ENCODE measurements at regions not wholly inside any gene's neighbourhood (a gene's known extent, or its start where the extent isn't known, plus 50 kb on each side); places are given as distances from the start of the nearest gene placed in this dataset.
A peak's percentile ranks its signal among the peaks of the same experiment; 100 is the strongest.

DNA sequence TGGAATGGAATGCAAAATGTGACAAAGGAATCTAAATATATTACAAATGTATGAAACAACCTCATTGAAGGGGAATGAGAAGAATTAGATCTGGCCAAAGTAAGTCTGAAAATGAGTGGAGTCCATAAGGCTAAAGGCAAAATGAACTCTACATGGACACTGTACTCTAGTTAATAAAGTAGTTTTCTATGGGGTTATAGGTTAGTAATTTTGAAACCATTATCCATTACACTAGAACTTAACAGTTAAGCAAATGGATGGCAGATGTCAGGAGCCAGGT is 222.1 kb downstream of the NUAK1 start:
- Histone ChIP-seq H3K27me3 (ENCODE audit: control insufficient read depth, insufficient read depth, low read length) (no peaks in the 10 kb centered on the region), H3K27ac (ENCODE audit: insufficient read depth, low read length) (no peak overlapping the region), H3K36me3 (ENCODE audit: control insufficient read depth, insufficient read depth, low read length) (no peaks in the 10 kb centered on the region), H3K9ac (ENCODE audit: insufficient read depth, low read length) (no peak overlapping the region), H3K79me2 (ENCODE audit: control insufficient read depth, insufficient read depth, low read length) (no peaks in the 10 kb centered on the region), H2AFZ (ENCODE audit: low read length) (no peak overlapping the region), H4K20me1 (ENCODE audit: control insufficient read depth, extremely low read depth, insufficient read depth, low read length) (no peaks in the 10 kb centered on the region), H3K9me3 (ENCODE audit: control insufficient read depth, insufficient read depth, low read depth, low read length) (no peaks in the 10 kb centered on the region), H3K4me3 (replicated peaks in 1 of 4; ENCODE audit: control extremely low read depth in 1 of 4, insufficient read depth in 1 of 4, low read depth in 3 of 4, low read length in 4 of 4) (no peak overlapping the region), H3K4me2 (ENCODE audit: extremely low read depth, insufficient read depth, low read length) (no peak overlapping the region), H3K4me1 (ENCODE audit: control insufficient read depth, extremely low read depth, insufficient read depth, low read length) (no peaks in the 10 kb centered on the region)
- DNase-seq (ENCODE audit: low read depth in 2 of 2): peak in 1 of 2 donors; percentile 59
- TF ChIP-seq EZH2 (IDR thresholded peaks at IDR 0.05; ENCODE audit: low read length, missing control alignments): no peak
- TF ChIP-seq, protein P1, sequence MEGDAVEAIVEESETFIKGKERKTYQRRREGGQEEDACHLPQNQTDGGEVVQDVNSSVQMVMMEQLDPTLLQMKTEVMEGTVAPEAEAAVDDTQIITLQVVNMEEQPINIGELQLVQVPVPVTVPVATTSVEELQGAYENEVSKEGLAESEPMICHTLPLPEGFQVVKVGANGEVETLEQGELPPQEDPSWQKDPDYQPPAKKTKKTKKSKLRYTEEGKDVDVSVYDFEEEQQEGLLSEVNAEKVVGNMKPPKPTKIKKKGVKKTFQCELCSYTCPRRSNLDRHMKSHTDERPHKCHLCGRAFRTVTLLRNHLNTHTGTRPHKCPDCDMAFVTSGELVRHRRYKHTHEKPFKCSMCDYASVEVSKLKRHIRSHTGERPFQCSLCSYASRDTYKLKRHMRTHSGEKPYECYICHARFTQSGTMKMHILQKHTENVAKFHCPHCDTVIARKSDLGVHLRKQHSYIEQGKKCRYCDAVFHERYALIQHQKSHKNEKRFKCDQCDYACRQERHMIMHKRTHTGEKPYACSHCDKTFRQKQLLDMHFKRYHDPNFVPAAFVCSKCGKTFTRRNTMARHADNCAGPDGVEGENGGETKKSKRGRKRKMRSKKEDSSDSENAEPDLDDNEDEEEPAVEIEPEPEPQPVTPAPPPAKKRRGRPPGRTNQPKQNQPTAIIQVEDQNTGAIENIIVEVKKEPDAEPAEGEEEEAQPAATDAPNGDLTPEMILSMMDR (conservative IDR thresholded peaks at IDR 0.05 in 1 of 2, IDR thresholded peaks at IDR 0.05 in 1 of 2; ENCODE audit: low read depth in 1 of 2, low read length in 2 of 2): no peak

DNA sequence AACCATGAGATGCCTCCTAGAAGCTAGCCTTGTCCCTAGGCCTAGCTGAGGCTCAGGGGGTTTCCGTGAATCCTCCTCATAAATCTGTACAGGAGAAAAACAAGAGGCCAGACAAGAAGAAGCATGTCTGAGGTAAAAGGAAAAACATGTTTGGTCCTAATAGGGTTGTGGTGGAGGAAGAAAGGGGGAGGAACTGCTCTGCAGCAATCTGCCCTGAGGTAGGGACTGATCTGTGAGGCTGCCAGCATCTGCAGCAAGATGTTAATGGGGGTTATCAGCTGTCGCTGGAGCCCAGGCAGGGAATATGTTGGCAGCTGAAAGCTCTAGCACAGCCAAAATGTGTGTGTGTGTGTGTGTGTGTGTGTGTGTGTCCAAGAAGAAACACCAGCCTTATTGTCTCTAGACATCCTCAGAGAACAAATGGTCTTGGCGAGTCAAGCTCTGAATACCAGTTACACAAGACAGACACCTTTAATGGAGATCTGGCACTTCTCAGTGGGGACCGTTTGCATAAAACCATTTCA is 218.5 kb downstream of the NUAK1 start:
- H3K79me2 ChIP-seq (ENCODE audit: control insufficient read depth, insufficient read depth, low read length): no peaks in the 10 kb centered on the region
- TF ChIP-seq, protein P1 (conservative IDR thresholded peaks at IDR 0.05 in 1 of 2, IDR thresholded peaks at IDR 0.05 in 1 of 2; ENCODE audit: low read depth in 1 of 2, low read length in 2 of 2): no peak
- TF ChIP-seq EZH2 (IDR thresholded peaks at IDR 0.05; ENCODE audit: low read length, missing control alignments): no peak
- no peak overlapping the region for H3K4me3 ChIP-seq (replicated peaks in 1 of 4; ENCODE audit: control extremely low read depth in 1 of 4, insufficient read depth in 1 of 4, low read depth in 3 of 4, low read length in 4 of 4)
- H2AFZ ChIP-seq (ENCODE audit: low read length): no peak overlapping the region
- DNase-seq (ENCODE audit: low read depth in 2 of 2): peak in 1 of 2 donors; percentile 66
- no peak overlapping the region for H3K4me2 ChIP-seq (ENCODE audit: extremely low read depth, insufficient read depth, low read length)
- no peaks in the 10 kb centered on the region for H4K20me1 ChIP-seq (ENCODE audit: control insufficient read depth, extremely low read depth, insufficient read depth, low read length)
- H3K27ac ChIP-seq (ENCODE audit: insufficient read depth, low read length): no peak overlapping the region
- H3K4me1 ChIP-seq (ENCODE audit: control insufficient read depth, extremely low read depth, insufficient read depth, low read length): no peaks in the 10 kb centered on the region
- no peak overlapping the region for H3K9ac ChIP-seq (ENCODE audit: insufficient read depth, low read length)
- H3K27me3 ChIP-seq (ENCODE audit: control insufficient read depth, insufficient read depth, low read length): no peaks in the 10 kb centered on the region
- H3K36me3 ChIP-seq (ENCODE audit: control insufficient read depth, insufficient read depth, low read length): no peaks in the 10 kb centered on the region
- no peaks in the 10 kb centered on the region for H3K9me3 ChIP-seq (ENCODE audit: control insufficient read depth, insufficient read depth, low read depth, low read length)

DNA sequence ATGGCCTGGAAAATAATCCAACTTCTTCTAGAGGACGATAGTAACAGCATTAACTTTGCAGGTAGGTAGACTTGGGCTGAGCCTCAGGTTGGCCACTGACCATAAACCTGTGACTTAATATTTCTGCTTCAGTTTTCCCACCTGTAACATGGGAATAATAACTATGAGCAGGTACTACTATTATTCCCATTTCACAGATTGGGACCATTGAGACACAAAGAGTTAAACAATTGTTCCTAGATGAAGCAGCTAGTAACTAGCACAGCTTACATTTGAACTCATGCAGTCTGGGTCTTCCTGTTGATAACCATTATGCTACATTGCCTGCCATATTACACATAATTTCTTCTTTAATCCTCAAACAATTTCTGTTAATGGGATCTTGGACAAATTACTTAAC is 217.7 kb downstream of the NUAK1 start:
- no peak overlapping the region for H3K27ac ChIP-seq (ENCODE audit: insufficient read depth, low read length)
- no peak for DNase-seq (ENCODE audit: low read depth in 2 of 2)
- no peaks in the 10 kb centered on the region for H4K20me1 ChIP-seq (ENCODE audit: control insufficient read depth, extremely low read depth, insufficient read depth, low read length)
- H3K36me3 ChIP-seq (ENCODE audit: control insufficient read depth, insufficient read depth, low read length): no peaks in the 10 kb centered on the region
- no peaks in the 10 kb centered on the region for H3K27me3 ChIP-seq (ENCODE audit: control insufficient read depth, insufficient read depth, low read length)
- H3K4me1 ChIP-seq (ENCODE audit: control insufficient read depth, extremely low read depth, insufficient read depth, low read length): no peaks in the 10 kb centered on the region
- H3K4me3 ChIP-seq (replicated peaks in 1 of 4; ENCODE audit: control extremely low read depth in 1 of 4, insufficient read depth in 1 of 4, low read depth in 3 of 4, low read length in 4 of 4): no peak overlapping the region
- H2AFZ ChIP-seq (ENCODE audit: low read length): no peak overlapping the region
- no peak for TF ChIP-seq EZH2 (IDR thresholded peaks at IDR 0.05; ENCODE audit: low read length, missing control alignments)
- TF ChIP-seq, protein P1 (conservative IDR thresholded peaks at IDR 0.05 in 1 of 2, IDR thresholded peaks at IDR 0.05 in 1 of 2; ENCODE audit: low read depth in 1 of 2, low read length in 2 of 2): no peak
- H3K79me2 ChIP-seq (ENCODE audit: control insufficient read depth, insufficient read depth, low read length): no peaks in the 10 kb centered on the region
- H3K9me3 ChIP-seq (ENCODE audit: control insufficient read depth, insufficient read depth, low read depth, low read length): no peaks in the 10 kb centered on the region
- H3K9ac ChIP-seq (ENCODE audit: insufficient read depth, low read length): no peak overlapping the region
- no peak overlapping the region for H3K4me2 ChIP-seq (ENCODE audit: extremely low read depth, insufficient read depth, low read length)

Measured in fibroblast of lung (primary cell).